SW480 (cell line): ENCODE measurements at regions not wholly inside any gene's neighbourhood (a gene's known extent, or its start where the extent isn't known, plus 50 kb on each side); places are given as distances from the start of the nearest gene placed in this dataset.
"Not testable (repeated sequence)": the region's sequence is repeated elsewhere in the genome, so short reads cannot be mapped to it uniquely, and the experiment has no call there.

Experiments
- DNase-seq: peaks from one replicate; pipeline ENCODE4 v3.0.0-alpha.2; 2016; ENCODE audit warnings: low spot score

DNA sequence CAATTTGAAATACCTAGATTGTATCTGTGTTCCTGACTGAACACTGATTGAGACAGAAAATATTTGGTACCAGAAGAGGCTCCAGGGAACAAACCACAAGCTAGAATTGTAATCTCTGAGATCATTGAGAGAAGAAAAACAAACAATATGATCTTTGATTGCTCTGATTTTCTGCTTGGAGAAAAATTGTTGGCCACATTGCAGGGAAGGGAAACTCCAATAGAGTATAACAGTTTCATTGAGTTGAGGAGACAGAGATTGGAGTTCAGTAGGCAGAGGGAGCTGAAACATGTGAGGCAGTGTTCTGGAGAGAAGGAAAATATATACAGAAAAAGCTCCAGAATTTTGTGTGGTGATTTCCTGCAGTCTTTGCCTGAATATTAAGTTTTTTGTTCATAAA is 158.2 kb downstream of the C4orf33 start:
- DNase-seq, result no peak

DNA sequence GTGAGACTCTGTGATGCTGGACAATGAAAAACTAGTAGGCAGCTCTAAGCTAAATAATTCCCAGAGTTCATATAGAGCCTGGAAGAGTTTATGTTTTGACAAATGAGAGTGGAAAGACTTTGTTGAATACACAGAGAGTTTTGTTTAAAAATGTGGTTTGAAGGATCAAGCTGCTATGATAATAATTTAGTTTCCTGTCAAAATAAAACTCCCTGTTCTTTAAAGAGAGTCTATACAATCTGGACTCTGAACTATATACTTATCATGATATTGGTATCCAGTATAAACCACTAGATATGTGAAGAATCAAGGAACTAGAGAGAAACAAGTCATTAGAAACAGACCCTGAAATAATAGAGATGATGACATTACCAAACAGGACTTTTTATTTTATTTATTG is 158.6 kb downstream of the C4orf33 start:
- no peak for DNase-seq

DNA sequence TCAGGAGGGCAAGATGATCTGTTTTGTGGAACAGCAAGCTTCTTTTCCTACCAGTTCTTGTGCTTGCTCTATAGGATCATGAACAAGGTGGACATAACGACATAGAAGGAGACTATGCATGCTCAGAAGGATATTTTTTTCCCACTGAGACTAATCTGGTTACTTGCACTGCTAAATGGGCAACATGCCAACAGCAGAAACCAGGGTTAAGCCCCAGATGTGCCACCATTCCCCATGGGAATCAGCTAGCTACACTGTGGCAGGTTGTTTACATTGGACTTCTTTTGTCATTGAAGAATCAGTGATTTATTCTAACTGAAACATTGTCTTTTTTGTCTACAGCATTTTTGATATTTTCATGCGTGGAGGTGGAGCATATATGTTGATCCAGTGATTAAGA is 165.6 kb downstream of the C4orf33 start:
- no peak for DNase-seq

DNA sequence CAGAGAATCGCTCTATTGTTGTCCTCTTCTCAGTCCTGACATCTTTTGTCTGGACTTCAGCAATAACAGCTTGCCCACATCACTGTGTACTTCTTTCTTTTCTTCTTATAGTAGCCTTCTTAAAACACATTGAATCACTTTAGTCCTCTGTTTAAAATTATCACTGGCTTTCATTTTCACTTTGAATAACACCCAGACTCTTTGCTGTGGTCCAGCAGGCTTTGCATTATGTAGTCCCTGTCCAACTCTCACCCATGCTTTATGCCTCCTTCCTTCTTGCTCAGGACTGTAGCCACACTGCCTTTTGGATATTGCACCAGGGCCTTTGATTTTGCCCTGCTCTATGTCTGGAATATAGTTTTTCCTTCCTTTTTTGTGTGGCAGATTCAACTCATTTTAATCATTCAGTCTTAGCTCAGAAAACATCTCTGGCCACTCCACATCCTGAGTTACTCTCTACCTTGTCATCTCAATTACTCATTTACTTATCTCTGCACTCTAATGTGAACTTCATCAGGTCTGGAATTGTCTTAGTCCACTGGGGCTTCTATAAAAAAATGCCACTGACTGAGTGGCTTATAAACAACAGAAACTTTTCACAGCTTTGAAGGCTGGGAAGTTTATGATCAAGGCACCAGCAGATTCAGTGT is 168.2 kb downstream of the C4orf33 start:
- DNase-seq, result no peak

DNA sequence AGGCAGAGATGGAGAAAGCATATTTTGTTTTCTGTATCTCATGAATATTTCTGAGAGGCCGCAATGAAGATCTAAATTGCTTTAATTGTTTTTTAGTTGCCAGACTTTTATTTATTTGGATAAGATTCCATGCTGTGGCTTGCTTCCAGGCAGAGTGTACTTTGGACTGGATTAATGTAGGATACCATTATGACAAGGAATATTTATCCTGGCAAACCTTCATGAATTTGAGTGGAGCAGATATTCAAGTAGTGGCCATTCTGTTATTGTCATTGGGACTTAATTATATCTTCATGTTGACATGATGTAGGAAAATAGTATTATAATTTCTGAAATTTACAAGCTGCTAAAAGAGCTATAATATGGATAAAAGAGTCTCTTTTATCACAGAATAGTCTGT is 182.9 kb downstream of the C4orf33 start:
- DNase-seq, result no peak

DNA sequence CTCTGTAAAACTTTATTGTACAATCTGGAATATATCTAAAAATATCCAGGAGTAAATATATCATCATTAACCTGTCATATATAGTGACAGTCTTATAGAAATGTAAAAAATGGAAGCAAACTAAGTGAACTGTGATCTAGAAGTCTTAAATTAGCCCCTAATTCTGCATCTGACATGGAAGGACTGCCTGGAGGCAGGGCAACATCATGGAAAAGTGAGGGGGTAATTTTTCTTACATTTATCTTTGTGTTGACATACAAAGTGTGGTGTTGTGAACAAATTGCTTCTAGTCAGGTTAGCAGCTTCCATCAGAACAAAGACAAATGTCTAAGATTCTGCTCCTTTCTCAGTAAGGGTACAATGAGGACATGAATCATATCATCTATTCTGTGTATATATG is 186.3 kb downstream of the C4orf33 start:
- no peak for DNase-seq

DNA sequence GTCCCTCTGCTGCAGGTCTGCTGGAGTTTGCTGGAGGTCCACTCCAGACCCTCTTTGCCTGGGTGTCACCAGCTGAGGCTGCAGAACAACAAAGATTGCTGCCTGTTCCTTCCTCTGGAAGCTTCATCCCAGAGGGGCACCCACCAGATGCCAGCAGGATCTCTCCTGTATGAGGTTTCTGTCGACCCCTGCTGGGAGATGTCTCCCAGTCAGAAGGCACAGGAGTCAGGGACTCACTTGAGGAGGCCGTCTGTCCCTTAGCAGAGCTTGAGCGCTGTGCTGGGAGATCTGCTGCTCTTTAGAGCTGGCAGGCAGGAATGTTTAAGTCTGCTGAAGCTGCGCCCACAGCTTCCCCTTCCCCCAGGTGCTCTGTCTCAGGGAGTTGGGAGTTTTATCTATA is 196.2 kb downstream of the C4orf33 start:
- DNase-seq, result not testable (repeated sequence)

DNA sequence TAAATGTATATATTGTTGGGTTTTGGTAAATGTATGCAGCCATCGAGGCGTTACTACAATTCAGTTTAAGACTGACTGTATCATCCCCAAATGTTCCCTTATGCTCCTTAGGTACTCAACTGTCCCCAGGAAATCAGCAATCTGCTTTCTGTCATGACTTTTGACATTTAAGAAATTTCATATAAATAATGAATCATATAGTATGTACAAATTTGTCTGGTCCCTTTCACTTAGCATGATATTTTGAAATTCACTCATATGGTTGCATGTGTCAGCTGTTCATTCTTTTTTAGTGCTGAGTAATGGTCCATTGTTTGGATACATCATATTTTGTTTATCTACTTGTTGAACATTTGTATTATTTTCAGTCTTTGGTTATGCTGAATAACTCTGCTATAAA is 218.8 kb downstream of the C4orf33 start:
- DNase-seq, result no peak

DNA sequence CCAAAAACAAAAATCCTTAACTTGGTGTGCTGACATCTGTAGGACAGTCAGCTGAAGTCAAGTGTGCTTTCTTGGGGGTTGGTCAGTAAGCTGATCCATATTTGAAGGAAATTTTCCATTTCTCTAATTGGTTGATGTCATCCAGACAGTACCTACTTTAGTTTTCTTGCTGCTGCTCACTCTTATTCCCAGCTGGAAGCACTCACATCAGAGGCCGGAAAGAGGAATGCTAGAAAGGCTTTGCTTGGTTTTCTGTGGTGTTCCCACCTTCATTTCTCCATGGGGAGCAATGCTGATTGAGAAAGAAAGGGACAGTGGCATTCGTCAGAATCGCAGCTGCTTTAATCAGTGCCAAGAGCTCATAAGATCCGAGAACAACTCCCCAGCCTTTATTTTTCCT is 227.0 kb downstream of the C4orf33 start:
- no peak for DNase-seq

DNA sequence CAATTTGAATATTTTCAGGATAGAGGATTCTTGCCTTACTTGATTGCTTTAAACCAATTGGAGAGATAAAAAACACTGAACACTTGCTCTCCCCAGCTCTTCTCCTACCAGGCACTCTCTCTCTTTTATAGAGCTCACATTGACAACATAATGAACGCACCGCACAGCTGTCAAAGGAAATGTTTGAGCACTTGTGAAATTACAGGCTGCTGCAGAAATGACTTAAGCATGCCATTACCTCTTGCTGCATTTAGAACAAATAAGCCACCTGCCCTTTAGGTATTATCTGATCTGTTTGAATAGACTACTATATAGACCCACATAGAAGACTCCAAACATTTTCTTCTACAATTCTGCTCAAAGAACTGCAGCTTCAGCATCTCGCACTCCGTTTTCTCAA is 227.7 kb downstream of the C4orf33 start:
- DNase-seq, result no peak

DNA sequence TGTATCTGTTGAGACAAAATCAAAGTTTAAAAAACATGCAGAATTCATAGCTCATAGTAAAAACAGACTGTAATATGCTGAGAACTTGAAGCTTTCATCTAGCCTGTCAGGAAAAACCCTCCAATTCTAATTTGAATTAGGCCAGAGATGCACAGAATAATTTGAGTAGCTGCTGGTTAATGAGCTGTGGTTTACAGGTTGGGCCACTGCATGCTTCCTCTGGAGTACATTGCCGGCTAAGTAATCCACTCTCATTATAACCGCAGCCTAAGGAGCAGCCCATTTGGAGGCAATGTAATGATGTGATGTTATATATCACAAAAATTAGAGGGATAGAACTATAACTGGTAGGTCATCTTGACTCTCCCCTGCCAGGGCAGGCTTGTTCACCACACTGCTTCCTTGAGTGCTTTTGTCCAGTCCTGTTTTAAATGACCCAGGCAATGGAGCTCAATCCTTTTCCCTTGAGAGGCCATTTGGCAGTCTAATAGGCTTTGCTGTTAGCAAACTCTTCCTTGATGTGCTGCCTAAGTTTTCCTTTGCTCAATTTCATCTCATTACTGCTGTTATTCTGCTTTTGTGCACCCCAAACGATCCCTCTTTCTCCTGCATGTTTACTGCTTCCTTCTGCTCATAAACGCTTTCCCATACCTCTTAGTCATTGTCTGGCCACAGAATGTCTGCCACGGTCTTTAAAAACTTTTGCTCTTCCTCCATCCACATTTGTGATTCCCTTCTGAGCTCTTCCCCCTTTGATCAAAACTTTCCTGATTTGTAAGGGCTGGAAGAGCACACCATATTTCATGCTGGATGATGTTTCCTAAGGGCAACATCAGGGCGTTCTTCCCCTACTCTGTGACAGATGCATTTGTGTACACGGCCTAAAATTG is 230.9 kb downstream of the C4orf33 start:
- DNase-seq, result no peak

DNA sequence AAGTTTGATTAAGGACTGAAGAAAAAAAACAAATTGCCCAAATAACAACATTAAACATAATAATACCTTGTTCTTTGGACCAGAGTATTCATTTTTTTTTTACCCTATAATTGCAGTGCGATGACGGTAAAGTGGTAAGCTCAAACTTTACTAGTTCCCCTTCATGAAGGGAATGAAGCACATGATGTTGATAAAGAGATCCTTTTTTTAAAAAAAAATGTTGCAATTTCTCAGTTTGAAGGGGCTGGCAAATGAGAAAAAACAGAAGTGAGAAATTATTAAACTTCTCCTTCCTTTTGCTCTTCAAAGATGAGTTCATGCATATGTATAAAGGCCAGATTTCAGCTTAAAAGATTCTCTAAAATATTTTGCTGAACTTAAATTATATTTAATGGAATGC is 231.7 kb downstream of the C4orf33 start:
- no peak for DNase-seq

DNA sequence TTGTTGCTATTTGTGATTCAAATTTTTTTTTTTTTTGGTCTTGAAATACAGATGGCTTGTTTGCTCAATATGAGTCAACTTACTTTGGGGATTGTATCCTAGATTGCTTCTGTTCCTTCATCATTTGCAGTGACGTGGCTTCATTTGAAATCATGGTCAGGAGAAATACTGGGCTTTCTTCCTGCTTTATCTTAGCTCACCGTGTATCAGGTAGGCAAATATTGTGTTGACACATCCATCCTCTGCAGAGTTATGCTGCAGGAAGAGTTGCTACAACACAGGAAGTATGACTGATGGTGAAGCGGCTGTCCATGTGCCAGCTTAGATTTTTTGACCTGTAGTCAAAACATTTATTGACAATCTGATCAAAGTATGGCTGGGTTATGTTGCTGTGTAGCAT is 232.2 kb downstream of the C4orf33 start:
- DNase-seq, result no peak

DNA sequence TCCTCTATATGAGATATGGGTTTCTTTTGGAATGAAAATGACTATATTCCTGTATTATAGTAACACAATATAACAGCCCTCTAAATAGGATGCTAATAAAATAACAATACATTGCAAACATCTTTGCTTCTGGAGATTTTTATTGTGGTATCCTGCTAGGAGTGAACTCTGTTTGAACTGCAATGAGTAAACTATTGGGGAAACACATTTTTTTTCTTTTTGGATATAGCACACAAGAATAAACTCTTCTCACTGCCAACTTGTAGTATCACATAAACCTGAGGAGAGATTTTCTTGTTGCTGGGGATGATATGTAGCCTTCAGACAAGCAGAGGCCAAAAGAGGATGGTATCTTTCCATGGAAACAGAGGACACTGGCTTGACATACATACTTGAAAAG is 238.2 kb downstream of the C4orf33 start:
- DNase-seq, result no peak

DNA sequence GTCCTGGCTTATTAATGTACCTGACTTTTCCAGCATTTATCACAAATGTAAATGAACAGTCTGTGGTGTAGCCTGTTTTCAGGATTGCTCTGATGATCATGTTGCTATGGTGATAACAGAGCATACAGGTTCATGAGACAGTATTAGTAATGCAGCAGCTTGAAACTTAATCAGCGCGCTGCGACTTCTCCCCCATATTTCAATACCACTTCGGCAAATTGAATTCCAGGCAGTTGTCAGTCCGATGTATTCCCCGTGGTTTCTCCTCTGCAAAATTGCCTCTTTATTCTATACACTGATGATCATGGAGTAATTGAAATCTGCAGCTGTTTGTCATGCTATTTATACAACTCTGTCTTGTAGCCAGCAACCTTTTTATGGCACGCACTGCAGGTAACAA is 239.3 kb downstream of the C4orf33 start:
- DNase-seq, result no peak

DNA sequence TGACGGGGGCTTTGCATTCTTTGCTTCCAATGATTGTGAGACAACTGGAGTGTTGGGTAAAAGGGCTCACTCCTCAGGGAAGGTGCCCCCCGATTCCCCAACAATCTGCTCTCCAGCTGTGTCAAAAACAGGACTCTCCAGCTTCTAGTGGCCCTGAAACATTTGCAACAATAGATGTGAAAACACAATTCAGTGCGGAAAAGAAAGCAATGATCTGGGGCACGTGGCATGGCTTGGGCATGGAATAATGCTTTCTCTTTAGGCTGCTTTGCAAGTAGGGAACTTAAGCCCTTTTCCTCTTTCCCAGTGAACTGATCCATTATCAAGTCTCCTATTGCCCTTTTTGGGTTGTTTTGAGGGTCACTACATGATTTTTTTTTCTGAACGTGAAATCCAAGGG is 239.9 kb downstream of the C4orf33 start:
- DNase-seq, result no peak

DNA sequence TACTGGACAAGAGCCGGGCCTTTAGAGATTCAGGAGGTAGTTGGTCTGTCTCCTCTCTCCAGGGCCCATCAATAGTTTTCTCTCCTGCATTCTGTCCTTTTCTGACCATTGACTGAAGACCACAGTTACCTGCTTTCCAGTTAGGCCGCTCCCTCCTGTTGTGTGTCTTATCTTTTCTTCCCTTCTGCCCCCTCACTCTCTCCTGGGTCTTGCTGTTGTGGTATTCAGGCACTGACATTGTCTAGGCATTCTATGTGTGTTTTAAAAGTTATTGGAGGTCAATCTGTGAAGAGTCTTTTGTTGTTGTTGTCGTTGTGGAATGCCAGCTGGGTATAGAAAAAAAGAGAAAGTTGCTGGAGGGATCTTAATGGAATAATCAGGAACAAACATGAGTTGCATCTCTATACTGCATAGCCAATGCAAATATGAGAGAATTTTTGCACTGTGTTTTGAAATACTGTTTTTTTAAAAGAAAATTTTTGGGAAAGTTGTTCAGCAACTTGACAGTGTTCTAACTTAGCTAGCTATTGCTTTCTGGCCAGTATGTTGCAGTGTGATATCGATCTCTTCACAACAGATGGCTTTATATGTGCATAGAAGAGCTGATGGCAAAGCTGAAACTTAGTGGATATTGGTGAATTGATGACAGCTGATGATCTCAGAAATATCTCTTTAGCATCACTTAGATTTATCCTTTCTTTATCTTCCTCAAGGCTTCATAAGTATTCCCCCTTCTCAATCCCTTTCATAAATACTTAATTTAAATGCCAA is 240.7 kb downstream of the C4orf33 start:
- DNase-seq, result no peak

DNA sequence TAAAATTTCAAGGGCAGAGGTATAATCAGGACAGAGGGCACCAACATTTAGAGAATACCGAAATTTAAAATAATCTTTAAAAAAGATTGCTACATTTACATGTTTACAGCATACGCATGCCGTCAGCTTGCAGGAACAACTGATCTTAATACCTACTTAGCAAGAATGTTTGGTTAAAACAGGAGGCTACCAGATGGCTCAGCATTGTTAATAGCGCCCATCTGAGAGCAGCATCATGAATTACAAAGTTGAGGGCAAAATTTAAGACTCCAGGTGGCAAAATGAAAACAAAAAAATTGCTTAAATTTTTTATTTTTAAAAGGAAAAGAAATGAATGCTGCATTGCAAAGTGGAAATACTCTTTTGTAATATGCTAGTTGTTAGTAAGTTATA is 241.3 kb downstream of the C4orf33 start:
- DNase-seq, result no peak

DNA sequence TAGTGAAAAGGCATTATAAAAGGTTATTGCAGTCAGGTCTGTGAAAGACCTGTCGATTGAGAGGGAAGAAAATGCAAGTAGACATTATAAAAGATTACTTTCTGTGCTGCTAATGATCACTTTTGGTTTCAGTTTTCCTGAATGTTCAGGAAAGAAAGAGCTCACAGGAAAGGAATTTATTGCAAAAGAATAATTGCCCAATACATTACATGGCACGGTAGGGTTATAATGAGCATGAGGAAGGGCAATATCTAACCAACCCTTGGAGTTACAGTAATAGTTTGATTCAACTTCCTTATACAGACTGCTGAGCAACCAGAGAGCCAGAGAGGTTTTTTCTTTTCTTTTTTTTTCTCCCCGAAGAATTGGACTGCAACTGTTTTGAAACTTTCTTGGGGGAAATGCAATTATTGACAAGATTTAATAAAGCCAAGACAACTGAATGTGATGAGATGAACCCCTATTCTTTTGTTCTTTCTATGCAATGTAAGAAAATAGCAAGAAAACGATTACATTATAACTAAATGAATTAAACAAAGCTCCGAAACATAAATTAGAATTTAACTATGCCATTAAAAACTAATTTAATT is 247.0 kb downstream of the C4orf33 start:
- peak; percentile 6 for DNase-seq

DNA sequence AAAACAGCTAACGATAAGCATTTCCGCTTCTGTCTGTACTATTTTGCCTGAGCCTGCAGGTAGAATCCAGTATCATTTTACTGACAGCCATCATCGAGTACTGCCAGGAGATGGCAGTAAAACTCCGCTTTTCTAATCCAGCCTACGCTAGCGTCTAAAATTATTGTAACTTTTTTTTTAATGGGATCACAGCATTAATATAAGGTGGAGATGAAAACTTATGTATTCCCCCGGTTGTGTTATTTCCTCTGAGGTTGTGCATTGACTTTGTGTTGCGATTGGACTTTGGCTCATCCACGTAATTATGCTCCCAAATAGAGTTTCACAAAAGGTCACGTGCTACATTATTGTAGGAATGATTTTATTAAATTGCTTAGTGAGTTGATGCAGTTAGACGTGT is 248.1 kb downstream of the C4orf33 start:
- peak; percentile 16 for DNase-seq

DNA sequence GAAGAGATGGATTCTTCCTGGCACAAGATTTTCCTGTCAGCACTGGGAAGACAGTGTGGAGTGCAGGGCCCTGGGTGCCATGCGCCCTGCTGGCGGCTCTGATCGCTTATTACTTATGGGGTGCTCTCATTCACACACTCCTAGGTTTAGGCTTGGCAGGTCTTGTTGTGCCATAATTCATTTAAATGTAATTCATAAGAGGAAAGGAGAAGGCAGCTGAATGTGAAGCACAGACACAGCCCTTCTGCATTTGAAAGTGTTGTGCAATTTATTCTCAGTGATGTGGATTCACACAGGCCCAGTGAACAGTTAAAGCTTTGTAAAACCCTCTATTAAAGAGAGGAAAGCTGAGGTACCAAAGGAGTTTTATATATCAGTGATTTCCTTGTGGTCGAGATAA is 249.7 kb downstream of the C4orf33 start:
- DNase-seq, result no peak

DNA sequence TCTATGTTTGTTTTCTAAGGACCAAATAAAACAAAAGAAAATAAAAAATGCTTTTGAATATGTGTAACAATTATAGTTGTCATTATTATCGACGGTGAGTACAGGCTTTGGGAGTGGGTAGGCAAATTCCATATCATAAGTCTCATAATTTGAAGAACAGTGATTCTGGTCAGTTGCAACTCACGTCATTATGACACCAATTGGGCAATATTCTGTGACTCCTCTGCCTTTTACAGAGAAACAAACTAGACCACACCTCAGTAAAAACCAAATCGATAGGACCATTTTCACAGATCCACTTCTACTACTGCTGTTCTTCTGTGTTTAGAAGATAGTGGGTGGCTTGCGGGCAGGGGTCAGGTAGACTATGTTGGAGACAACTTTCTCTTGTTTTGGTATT is 250.1 kb downstream of the C4orf33 start:
- no peak for DNase-seq

DNA sequence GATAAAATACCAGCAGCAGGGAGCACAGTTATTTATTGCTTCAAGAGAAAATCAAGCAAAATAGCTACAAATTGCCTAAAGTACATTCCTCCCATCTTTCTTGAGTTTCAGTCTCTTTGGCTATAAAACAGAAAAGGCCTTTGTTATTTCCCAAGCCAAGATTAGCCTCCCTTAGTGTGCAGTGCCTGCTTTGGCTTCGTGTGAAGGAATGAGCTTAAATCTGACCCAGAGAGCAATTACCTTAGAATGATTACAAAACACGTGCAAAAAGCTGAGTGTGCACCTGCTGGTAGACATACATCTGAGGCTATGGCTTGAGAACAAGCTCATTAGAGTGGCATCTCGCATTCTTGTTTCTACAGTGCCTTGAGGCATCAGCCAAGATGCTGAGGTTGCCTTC is 250.8 kb downstream of the C4orf33 start:
- no peak for DNase-seq
